ENCODE measurements at regions not wholly inside any gene's neighbourhood (a gene's known extent, or its start where the extent isn't known, plus 50 kb on each side); places are given as distances from the start of the nearest gene placed in this dataset.
A peak's percentile ranks its signal among the peaks of the same experiment; 100 is the strongest.

GRCh38 chr5:44660251-44660650 lies 148.5 kb upstream of the MRPS30 start:
- no peak for DNase-seq (ENCODE audit: low read depth in 1 of 2, low spot score in 1 of 2)
- TF ChIP-seq CTCF (IDR thresholded peaks at IDR 0.05; ENCODE audit: low read depth, low read length) = no peak
- Histone ChIP-seq H3K36me3 (no peaks in the 10 kb centered on the region), H3K27me3 (no peaks in the 10 kb centered on the region), H3K9me3 (ENCODE audit: low read depth) (no peaks in the 10 kb centered on the region), H3K4me3 (no peak overlapping the region), H3K27ac (no peak overlapping the region), H3K4me1 (ENCODE audit: low read depth) (peaks cover 7% of the 10 kb centered on the region)

GRCh38 chr5:44659334-44659733 lies 149.4 kb upstream of the MRPS30 start:
- Histone ChIP-seq H3K9me3 (ENCODE audit: low read depth) (no peaks in the 10 kb centered on the region), H3K4me1 (ENCODE audit: low read depth) (peaks cover 7% of the 10 kb centered on the region), H3K27me3 (no peaks in the 10 kb centered on the region), H3K36me3 (no peaks in the 10 kb centered on the region), H3K27ac (no peak overlapping the region), H3K4me3 (no peak overlapping the region)
- no peak for TF ChIP-seq CTCF (IDR thresholded peaks at IDR 0.05; ENCODE audit: low read depth, low read length)
- no peak for DNase-seq (ENCODE audit: low read depth in 1 of 2, low spot score in 1 of 2)

GRCh38 chr5:44652674-44653073 lies 156.1 kb upstream of the MRPS30 start:
- Histone ChIP-seq H3K9me3 (ENCODE audit: low read depth) (no peaks in the 10 kb centered on the region), H3K36me3 (no peaks in the 10 kb centered on the region), H3K27me3 (no peaks in the 10 kb centered on the region), H3K4me1 (ENCODE audit: low read depth) (peaks cover 21% of the 10 kb centered on the region), H3K27ac (peak overlapping the region; percentile 59), H3K4me3 (no peak overlapping the region)
- no peak for DNase-seq (ENCODE audit: low read depth in 1 of 2, low spot score in 1 of 2)
- TF ChIP-seq CTCF (IDR thresholded peaks at IDR 0.05; ENCODE audit: low read depth, low read length) = no peak

GRCh38 chr5:44646016-44646415 lies 162.7 kb upstream of the MRPS30 start:
- TF ChIP-seq CTCF (IDR thresholded peaks at IDR 0.05; ENCODE audit: low read depth, low read length) = no peak
- peak in 1 of 2 donors; percentile 92 for DNase-seq (ENCODE audit: low read depth in 1 of 2, low spot score in 1 of 2)
- Histone ChIP-seq H3K27me3 (no peaks in the 10 kb centered on the region), H3K4me3 (no peak overlapping the region), H3K9me3 (ENCODE audit: low read depth) (no peaks in the 10 kb centered on the region), H3K27ac (peak overlapping the region; percentile 81), H3K36me3 (no peaks in the 10 kb centered on the region), H3K4me1 (ENCODE audit: low read depth) (peaks cover 36% of the 10 kb centered on the region)

GRCh38 chr5:44645502-44645901 lies 163.2 kb upstream of the MRPS30 start:
- no peak for TF ChIP-seq CTCF (IDR thresholded peaks at IDR 0.05; ENCODE audit: low read depth, low read length)
- peaks cover 36% of the 10 kb centered on the region for H3K4me1 ChIP-seq (ENCODE audit: low read depth)
- H3K4me3 ChIP-seq = no peak overlapping the region
- H3K27me3 ChIP-seq = no peaks in the 10 kb centered on the region
- no peaks in the 10 kb centered on the region for H3K36me3 ChIP-seq
- peak overlapping the region; percentile 81 for H3K27ac ChIP-seq
- peak in 1 of 2 donors; percentile 69 for DNase-seq (ENCODE audit: low read depth in 1 of 2, low spot score in 1 of 2)
- no peaks in the 10 kb centered on the region for H3K9me3 ChIP-seq (ENCODE audit: low read depth)

- DNase-seq (ENCODE audit: low read depth in 1 of 2, low spot score in 1 of 2) = no peak
- Histone ChIP-seq H3K9me3 (ENCODE audit: low read depth) (no peaks in the 10 kb centered on the region), H3K27me3 (no peaks in the 10 kb centered on the region), H3K27ac (no peak overlapping the region), H3K36me3 (no peaks in the 10 kb centered on the region), H3K4me1 (ENCODE audit: low read depth) (peaks cover 36% of the 10 kb centered on the region), H3K4me3 (no peak overlapping the region)
- no peak for TF ChIP-seq CTCF (IDR thresholded peaks at IDR 0.05; ENCODE audit: low read depth, low read length)
Observed at GRCh38 chr5:44644628-44645027, 164.1 kb upstream of the MRPS30 start.
